IMR-90 (cell line): ENCODE measurements at regions not wholly inside any gene's neighbourhood (a gene's known extent, or its start where the extent isn't known, plus 50 kb on each side); places are given as distances from the start of the nearest gene placed in this dataset.

Experiments
- ATAC-seq: fragments of 200-7000 bp; cut with Tn5 transposase; 2 replicates; pipeline ENCODE4 v1.9.1; 2020; ENCODE audit warnings: low read depth, mild to moderate bottlenecking, moderate library complexity
- BruUV-seq: library from RNA; stranded (reverse); fragments of 400-500 nt; replicated peaks from 2 replicates; lab custom pipeline; 2021; lab: Mats Ljungman, UMichigan
- CTCF ChIA-PET: fragments of 300-600 bp; formaldehyde crosslinking; extraction: SDS; loops from one replicate; lab custom pipeline; 2021; ENCODE audit warnings: antibody characterized with exemption; lab: Yijun Ruan, JAX
- POLR2A ChIA-PET: fragments of 300-600 bp; sonication (Branson Sonifier 250); formaldehyde crosslinking; loops from one replicate; lab custom pipeline; 2022; ENCODE audit warnings: antibody characterized with exemption; ENCODE audit not compliant: unreplicated experiment; lab: Charles Lee
- DNase-seq: peaks from one replicate; pipeline ENCODE4 v3.0.0; 2013
- H2AFZ ChIP-seq: replicated peaks from 2 replicates; pipeline ENCODE3; 2013; ENCODE audit warnings: low read length, mild to moderate bottlenecking; ENCODE audit not compliant: poor library complexity
- H2AK5ac ChIP-seq: 2 replicates; pipeline ENCODE4 v1.6.1; 2013; ENCODE audit warnings: low read depth, low read length, inconsistent platforms
- H2AK9ac ChIP-seq: replicated peaks from 2 replicates; pipeline ENCODE3; 2013; ENCODE audit warnings: mild to moderate bottlenecking, low read depth, low read length, moderate library complexity; ENCODE audit not compliant: poor library complexity
- H2BK120ac ChIP-seq: 2 replicates; pipeline ENCODE4 v1.6.1; 2013; ENCODE audit warnings: low read depth, low read length, inconsistent platforms
- H2BK15ac ChIP-seq: 3 replicates; pipeline ENCODE4 v1.6.1; 2013; ENCODE audit warnings: low read depth, low read length, inconsistent platforms
- H2BK20ac ChIP-seq: 2 replicates; pipeline ENCODE4 v1.6.1; 2013; ENCODE audit warnings: low read depth, mild to moderate bottlenecking, inconsistent platforms, low read length, moderate library complexity
- H2BK5ac ChIP-seq: 2 replicates; pipeline ENCODE4 v1.6.1; 2013; ENCODE audit warnings: mild to moderate bottlenecking, low read depth, low read length, inconsistent platforms; ENCODE audit not compliant: poor library complexity, severe bottlenecking
- H3K14ac ChIP-seq: replicated peaks from 2 replicates; pipeline ENCODE4 v1.6.1; 2013; ENCODE audit warnings: low read depth, low read length, inconsistent platforms
- H3K18ac ChIP-seq: 2 replicates; pipeline ENCODE4 v1.6.1; 2013; ENCODE audit warnings: low read depth, low read length, control low read depth
- H3K23ac ChIP-seq: 2 replicates; pipeline ENCODE4 v1.6.1; 2013; ENCODE audit warnings: low read depth, low read length, inconsistent platforms
- H3K27ac ChIP-seq: 2 replicates; pipeline ENCODE4 v1.5.1; 2013; ENCODE audit warnings: mild to moderate bottlenecking, control low read depth, low read length; ENCODE audit not compliant: insufficient read depth
- H3K27me3 ChIP-seq: 2 replicates; pipeline ENCODE4 v1.6.1; 2013; ENCODE audit warnings: low read length; ENCODE audit not compliant: control insufficient read depth, insufficient read depth
- H3K36me3 ChIP-seq: 2 replicates; pipeline ENCODE4 v1.6.1; 2013; ENCODE audit warnings: low read length, mixed read lengths; ENCODE audit not compliant: control insufficient read depth, insufficient read depth
- H3K4ac ChIP-seq: 2 replicates; pipeline ENCODE4 v1.6.1; 2013; ENCODE audit warnings: low read depth, low read length, inconsistent platforms
- H3K4me1 ChIP-seq: 2 replicates; pipeline ENCODE4 v1.6.1; 2013; ENCODE audit warnings: low read length, mixed read lengths; ENCODE audit not compliant: control insufficient read depth, insufficient read depth
- H3K4me2 ChIP-seq: 2 replicates; pipeline ENCODE4 v1.6.1; 2013; ENCODE audit warnings: low read depth, mild to moderate bottlenecking, control low read depth, low read length, moderate library complexity
- H3K4me3 ChIP-seq: 2 replicates; pipeline ENCODE4 v1.5.1; 2013; ENCODE audit warnings: low read depth, mild to moderate bottlenecking, control low read depth, low read length, moderate library complexity; ENCODE audit not compliant: insufficient read depth
- H3K56ac ChIP-seq: 2 replicates; pipeline ENCODE4 v1.6.1; 2013; ENCODE audit warnings: low read length, inconsistent platforms; ENCODE audit not compliant: insufficient read depth; ENCODE audit errors: extremely low read depth
- H3K79me1 ChIP-seq, 2 experiments: 2 replicates each; pipeline ENCODE4 v1.6.1; 2013; ENCODE audit warnings: low read length in 2 of 2, inconsistent platforms in 1 of 2, low read depth in 1 of 2
- H3K9ac ChIP-seq: 2 replicates; pipeline ENCODE4 v1.6.1; 2013; ENCODE audit warnings: low read depth, low read length, control low read depth
- H3K9me1 ChIP-seq: 2 replicates; pipeline ENCODE4 v1.6.1; 2013; ENCODE audit warnings: low read length, inconsistent platforms; ENCODE audit not compliant: insufficient read depth
- H3K9me3 ChIP-seq: 2 replicates; pipeline ENCODE4 v1.6.1; 2013; ENCODE audit warnings: low read length; ENCODE audit not compliant: control insufficient read depth, insufficient read depth
- H4K20me1 ChIP-seq: 2 replicates; pipeline ENCODE4 v1.6.1; 2013; ENCODE audit warnings: low read length, inconsistent platforms; ENCODE audit not compliant: insufficient read depth
- H4K5ac ChIP-seq: 2 replicates; pipeline ENCODE4 v1.6.1; 2013; ENCODE audit warnings: mild to moderate bottlenecking, low read depth, low read length, control low read depth
- H4K8ac ChIP-seq, 2 experiments: 2 replicates each; pipeline ENCODE4 v1.6.1; 2013; ENCODE audit warnings: low read depth in 2 of 2, low read length in 2 of 2, control low read depth in 1 of 2, inconsistent platforms in 1 of 2
- H4K91ac ChIP-seq: 2 replicates; pipeline ENCODE4 v1.6.1; 2013; ENCODE audit warnings: low read depth, low read length, inconsistent platforms; ENCODE audit not compliant: insufficient read depth
- CTCF ChIP-seq: conservative IDR thresholded peaks from 2 replicates; pipeline ENCODE4 v1.5.1; 2012; ENCODE audit warnings: mild to moderate bottlenecking, low read depth, low read length, improper control_type of control experiment
- MXI1 ChIP-seq: IDR thresholded peaks from 2 replicates; pipeline ENCODE4 v1.6.1; 2012; ENCODE audit warnings: low read depth, mild to moderate bottlenecking, low read length, moderate library complexity, borderline replicate concordance
- RCOR1 ChIP-seq: IDR thresholded peaks from 2 replicates; pipeline ENCODE4 v1.6.1; 2012; ENCODE audit warnings: mild to moderate bottlenecking, low read length, improper control_type of control experiment; ENCODE audit not compliant: insufficient replicate concordance
- RFX5 ChIP-seq: IDR thresholded peaks from 2 replicates; pipeline ENCODE4 v1.8.0; 2012; ENCODE audit warnings: low read depth, mild to moderate bottlenecking, low read length, moderate library complexity
- USF2 ChIP-seq: fragments of 150-350 bp; IDR thresholded peaks from 2 replicates; pipeline ENCODE4 v1.6.1; 2017; ENCODE audit warnings: mild to moderate bottlenecking, antibody characterized with exemption, low read length, low read depth
- WGBS, 2 experiments: methylation state at CpG; one replicate each; pipeline versions ENCODE4 v1.1.5 to v1.1.7; 2013; ENCODE audit warnings: missing lambda C conversion rate in 2 of 2; ENCODE audit not compliant: insufficient read length in 1 of 2; ENCODE audit errors: extremely low coverage in 2 of 2; 5-methylcytosine and 5-hydroxymethylcytosine counted together
- dilution Hi-C: fragments of 300-500 bp; cut with HindIII; formaldehyde crosslinking; loops from one replicate; pipeline ENCODE4 v1.14.3; 2018; ENCODE audit warnings: low sequenced_read_pairs; ENCODE audit not compliant: unreplicated experiment
- in situ Hi-C: fragments of 300-500 bp; cut with MboI; formaldehyde crosslinking; loops from 3 replicates; pipeline ENCODE4 v1.14.3; 2019; ENCODE audit warnings: low sequenced_read_pairs, inconsistent platforms, mixed read lengths
- intact Hi-C: fragments of 100-400 bp; cut with micrococcal nuclease; formaldehyde crosslinking; loops from 2 replicates; pipeline ENCODE4 v1.10.0; 2022

- Histone ChIP-seq H3K79me1 (no peaks in the 10 kb centered on the region), H3K56ac (no peak overlapping the region), H3K4me3 (no peak overlapping the region), H3K36me3 (no peaks in the 10 kb centered on the region), H3K4me1 (no peaks in the 10 kb centered on the region), H4K91ac (no peak overlapping the region), H3K4me2 (no peak overlapping the region), H2BK15ac (no peak overlapping the region), H4K8ac (no peak overlapping the region), H2AFZ (no peak overlapping the region), H2AK5ac (no peak overlapping the region), H3K9me3 (no peaks in the 10 kb centered on the region), H3K27me3 (no peaks in the 10 kb centered on the region; the same call in 1 of the 2 replicates), H3K14ac (no peak overlapping the region), H2BK5ac (no peak overlapping the region), H3K4ac (no peak overlapping the region), H2BK120ac (no peak overlapping the region), H2AK9ac (no peak overlapping the region), H4K5ac (no peak overlapping the region), H4K20me1 (no peaks in the 10 kb centered on the region), H3K9ac (no peak overlapping the region), H3K18ac (no peak overlapping the region), H3K27ac (no peak overlapping the region), H3K23ac (no peak overlapping the region), H3K9me1 (no peaks in the 10 kb centered on the region), H2BK20ac (no peak overlapping the region)
- dilution Hi-C loops: no loop called here
- ChIA-PET CTCF (no interaction called here), POLR2A (no interaction called here)
- BruUV-seq: no TSS peak
- intact Hi-C loops: no loop called here
- TF ChIP-seq MXI1: no peak
- TF ChIP-seq CTCF: no peak
- no peak for TF ChIP-seq RCOR1
- TF ChIP-seq USF2: no peak
- TF ChIP-seq RFX5: no peak
- DNase-seq (no peak), ATAC-seq (no peak)
- WGBS, 2 experiments: no CpG with 5 or more reads among the region's 3 CpGs
- in situ Hi-C loops: no loop called here
Measured at GRCh38 chr4:145387079-145387478, 94.6 kb upstream of the SMAD1 start.
